ENCODE measurements at regions not wholly inside any gene's neighbourhood (a gene's known extent, or its start where the extent isn't known, plus 50 kb on each side); places are given as distances from the start of the nearest gene placed in this dataset.

- TF ChIP-seq POLR2A (IDR thresholded peaks at IDR 0.05; ENCODE audit: low read depth, low read length): no peak
- no peak for TF ChIP-seq TAF1 (IDR thresholded peaks at IDR 0.05; ENCODE audit: low read depth, low read length)
- TF ChIP-seq POLR2AphosphoS5 (IDR thresholded peaks at IDR 0.05; ENCODE audit: low read depth, low read length): no peak
Measured at GRCh38 chr1:112265931-112266330, 130.1 kb upstream of the CTTNBP2NL start.
